ENCODE measurements at regions not wholly inside any gene's neighbourhood (a gene's known extent, or its start where the extent isn't known, plus 50 kb on each side); places are given as distances from the start of the nearest gene placed in this dataset.
"Not testable (repeated sequence)": the region's sequence is repeated elsewhere in the genome, so short reads cannot be mapped to it uniquely, and the experiment has no call there.

GRCh38 chr10:33073641-33074415 lies 115.8 kb upstream of the ITGB1 start:
- DNase-seq (ENCODE audit: low read depth in 3 of 3, low spot score in 2 of 3) = no peak

- no peak for DNase-seq (ENCODE audit: low read depth in 3 of 3, low spot score in 2 of 3)
Observed at GRCh38 chr10:33071857-33072256, 113.8 kb upstream of the ITGB1 start.

- no peak for DNase-seq (ENCODE audit: low read depth in 3 of 3, low spot score in 2 of 3)
Observed at GRCh38 chr10:33070101-33070500, 112.1 kb upstream of the ITGB1 start.

GRCh38 chr10:33067917-33068316 lies 109.9 kb upstream of the ITGB1 start:
- DNase-seq (ENCODE audit: low read depth in 3 of 3, low spot score in 2 of 3) = no peak

GRCh38 chr10:33067481-33067880 lies 109.5 kb upstream of the ITGB1 start:
- no peak for DNase-seq (ENCODE audit: low read depth in 3 of 3, low spot score in 2 of 3)

- DNase-seq (ENCODE audit: low read depth in 3 of 3, low spot score in 2 of 3) = no peak
Observed at GRCh38 chr10:33066558-33067236, 108.7 kb upstream of the ITGB1 start.

- no peak for DNase-seq (ENCODE audit: low read depth in 3 of 3, low spot score in 2 of 3)
Observed at GRCh38 chr10:33065111-33065510, 107.1 kb upstream of the ITGB1 start.

- no peak for DNase-seq (ENCODE audit: low read depth in 3 of 3, low spot score in 2 of 3)
Observed at GRCh38 chr10:33064706-33065105, 106.7 kb upstream of the ITGB1 start.

GRCh38 chr10:33057620-33058019 lies 99.6 kb upstream of the ITGB1 start:
- DNase-seq (ENCODE audit: low read depth in 3 of 3, low spot score in 2 of 3) = no peak

GRCh38 chr10:33056828-33057596 lies 99.0 kb upstream of the ITGB1 start:
- no peak for DNase-seq (ENCODE audit: low read depth in 3 of 3, low spot score in 2 of 3)

GRCh38 chr10:33055625-33056024 lies 97.6 kb upstream of the ITGB1 start:
- no peak for DNase-seq (ENCODE audit: low read depth in 3 of 3, low spot score in 2 of 3)

GRCh38 chr10:33052915-33053810 lies 95.1 kb upstream of the ITGB1 start:
- no peak for DNase-seq (ENCODE audit: low read depth in 3 of 3, low spot score in 2 of 3)

- no peak for DNase-seq (ENCODE audit: low read depth in 3 of 3, low spot score in 2 of 3)
Observed at GRCh38 chr10:33052263-33052875, 94.3 kb upstream of the ITGB1 start.

- not testable (repeated sequence) for DNase-seq (ENCODE audit: low read depth in 3 of 3, low spot score in 2 of 3)
Observed at GRCh38 chr10:33049963-33050920, 92.2 kb upstream of the ITGB1 start.

- DNase-seq (ENCODE audit: low read depth in 3 of 3, low spot score in 2 of 3) = no peak
Observed at GRCh38 chr10:33048223-33048622, 90.2 kb upstream of the ITGB1 start.

- no peak for DNase-seq (ENCODE audit: low read depth in 3 of 3, low spot score in 2 of 3)
Observed at GRCh38 chr10:33047655-33048054, 89.6 kb upstream of the ITGB1 start.

- no peak for DNase-seq (ENCODE audit: low read depth in 3 of 3, low spot score in 2 of 3)
Observed at GRCh38 chr10:33046792-33047191, 88.8 kb upstream of the ITGB1 start.

GRCh38 chr10:33045421-33045820 lies 87.4 kb upstream of the ITGB1 start:
- DNase-seq (ENCODE audit: low read depth in 3 of 3, low spot score in 2 of 3) = no peak

- no peak for DNase-seq (ENCODE audit: low read depth in 3 of 3, low spot score in 2 of 3)
Observed at GRCh38 chr10:33042565-33042964, 84.5 kb upstream of the ITGB1 start.
